Tibial artery (tissue), 4 donors: ENCODE measurements at regions not wholly inside any gene's neighbourhood (a gene's known extent, or its start where the extent isn't known, plus 50 kb on each side); places are given as distances from the start of the nearest gene placed in this dataset.

Experiments
- DNase-seq, 2 donors: peaks; one replicate each; pipeline ENCODE4 v3.0.0-alpha.2; 2019
- H3K27ac ChIP-seq, 2 donors: fragments of 200-600 bp; sonication (generic) in 1 of 2; 1 replicate in 1 of 2; 2 replicates in 1 of 2; pipeline ENCODE4 v1.5.1; 2018 to 2019; ENCODE audit warnings: mild to moderate bottlenecking in 1 of 2
- H3K27me3 ChIP-seq, 2 donors: fragments of 200-600 bp; sonication (generic) in 1 of 2; one replicate each; pipeline versions ENCODE4 v1.5.1 to v1.6.0; 2016 to 2019
- H3K36me3 ChIP-seq, 3 donors: fragments of 200-600 bp; sonication (generic) in 2 of 3; one replicate each; pipeline ENCODE4 v1.5.1; 2016 to 2019; ENCODE audit warnings: mild to moderate bottlenecking in 2 of 3
- H3K4me1 ChIP-seq, 4 donors: fragments of 200-600 bp; sonication (generic) in 2 of 4; 1 replicate in 3 of 4; 2 replicates in 1 of 4; pipeline ENCODE4 v1.5.1; 2016 to 2019
- H3K4me3 ChIP-seq, 2 donors: fragments of 200-600 bp; sonication (generic) in 1 of 2; 1 replicate in 1 of 2; 2 replicates in 1 of 2; pipeline ENCODE4 v1.5.1; 2018 to 2019; ENCODE audit warnings: mild to moderate bottlenecking in 2 of 2
- H3K9me3 ChIP-seq, 3 donors: fragments of 200-600 bp; sonication (generic) in 1 of 3; one replicate each; pipeline ENCODE4 v1.5.1; 2016 to 2019
- intact Hi-C: fragments of 100-400 bp; cut with DNase I; formaldehyde crosslinking; loops from one replicate; pipeline ENCODE4 v1.15.0; 2023; ENCODE audit warnings: low total_unique reads
- TF ChIP-seq, protein P1 (sequence below), 2 experiments: fragments of 200-600 bp in 1 of 2; fragments of 450-650 bp in 1 of 2; IDR thresholded peaks; one replicate each; pipeline ENCODE4 v1.5.1; 2017 to 2019; ENCODE audit warnings: antibody characterized with exemption in 2 of 2, mild to moderate bottlenecking in 1 of 2, moderate library complexity in 1 of 2

GRCh38 chr3:174777813-174778212 lies 81.3 kb upstream of the NAALADL2 start:
- DNase-seq, result no peak
- no peaks in the 10 kb centered on the region for H3K4me1 ChIP-seq
- H3K36me3 ChIP-seq, result no peaks in the 10 kb centered on the region
- H3K9me3 ChIP-seq, result no peaks in the 10 kb centered on the region
- H3K27me3 ChIP-seq, result no peaks in the 10 kb centered on the region
- intact Hi-C loops, result no loop called here
- H3K27ac ChIP-seq, result no peak overlapping the region
- TF ChIP-seq, protein P1, sequence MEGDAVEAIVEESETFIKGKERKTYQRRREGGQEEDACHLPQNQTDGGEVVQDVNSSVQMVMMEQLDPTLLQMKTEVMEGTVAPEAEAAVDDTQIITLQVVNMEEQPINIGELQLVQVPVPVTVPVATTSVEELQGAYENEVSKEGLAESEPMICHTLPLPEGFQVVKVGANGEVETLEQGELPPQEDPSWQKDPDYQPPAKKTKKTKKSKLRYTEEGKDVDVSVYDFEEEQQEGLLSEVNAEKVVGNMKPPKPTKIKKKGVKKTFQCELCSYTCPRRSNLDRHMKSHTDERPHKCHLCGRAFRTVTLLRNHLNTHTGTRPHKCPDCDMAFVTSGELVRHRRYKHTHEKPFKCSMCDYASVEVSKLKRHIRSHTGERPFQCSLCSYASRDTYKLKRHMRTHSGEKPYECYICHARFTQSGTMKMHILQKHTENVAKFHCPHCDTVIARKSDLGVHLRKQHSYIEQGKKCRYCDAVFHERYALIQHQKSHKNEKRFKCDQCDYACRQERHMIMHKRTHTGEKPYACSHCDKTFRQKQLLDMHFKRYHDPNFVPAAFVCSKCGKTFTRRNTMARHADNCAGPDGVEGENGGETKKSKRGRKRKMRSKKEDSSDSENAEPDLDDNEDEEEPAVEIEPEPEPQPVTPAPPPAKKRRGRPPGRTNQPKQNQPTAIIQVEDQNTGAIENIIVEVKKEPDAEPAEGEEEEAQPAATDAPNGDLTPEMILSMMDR (IDR thresholded peaks at IDR 0.05), result no peak
- no peak overlapping the region for H3K4me3 ChIP-seq

GRCh38 chr3:174783502-174783901 lies 75.6 kb upstream of the NAALADL2 start:
- H3K4me3 ChIP-seq, result no peak overlapping the region

DNA sequence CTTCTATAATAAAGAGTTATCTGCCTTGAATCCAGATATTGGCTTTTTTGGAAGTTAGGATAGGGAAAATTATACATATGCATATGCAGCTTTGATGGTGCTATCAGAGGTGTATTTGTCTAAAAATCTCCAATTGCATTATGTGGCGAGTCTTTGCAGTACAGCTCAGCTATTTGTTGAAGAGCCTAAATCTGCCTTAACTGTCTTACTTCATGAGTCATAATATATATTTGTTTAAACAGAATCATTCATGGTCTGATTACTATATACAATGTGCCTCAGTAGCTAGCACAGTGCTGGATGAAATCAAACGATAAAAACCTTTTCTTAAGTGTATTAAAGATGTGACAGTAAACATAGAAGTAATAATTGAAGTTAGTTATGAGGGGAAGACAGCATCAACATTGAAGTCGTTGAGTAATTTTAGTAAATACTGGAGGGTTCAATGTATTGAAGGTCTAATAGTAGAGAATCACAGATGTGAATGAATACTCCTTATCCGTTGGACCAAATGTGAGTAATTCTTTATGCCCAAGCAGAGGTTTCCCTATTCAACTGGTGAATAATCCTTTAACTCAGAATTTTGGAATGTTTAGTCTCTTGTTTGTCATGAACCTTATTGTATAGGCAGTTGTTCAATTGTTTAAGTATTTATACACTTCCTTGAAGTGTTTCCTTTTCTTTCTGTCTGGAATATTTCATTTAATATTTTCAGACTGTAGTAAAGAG lies 74.8 kb upstream of the NAALADL2 start:
- H3K4me3 ChIP-seq, result no peak overlapping the region
- H3K36me3 ChIP-seq, result no peaks in the 10 kb centered on the region
- intact Hi-C loops, result no loop called here
- no peaks in the 10 kb centered on the region for H3K9me3 ChIP-seq
- no peaks in the 10 kb centered on the region for H3K27me3 ChIP-seq
- H3K27ac ChIP-seq, result no peak overlapping the region
- H3K4me1 ChIP-seq, result no peaks in the 10 kb centered on the region
- TF ChIP-seq, protein P1 (IDR thresholded peaks at IDR 0.05), result no peak
- DNase-seq, result no peak

More at GRCh38 chr3:174783502-174783901, 75.6 kb upstream of the NAALADL2 start:
- Histone ChIP-seq H3K27me3 (no peaks in the 10 kb centered on the region), H3K27ac (no peak overlapping the region), H3K4me1 (no peaks in the 10 kb centered on the region), H3K36me3 (no peaks in the 10 kb centered on the region), H3K9me3 (no peaks in the 10 kb centered on the region)
- TF ChIP-seq, protein P1 (IDR thresholded peaks at IDR 0.05), result no peak
- DNase-seq, result no peak
- intact Hi-C loops, result no loop called here

GRCh38 chr3:174786825-174787224 lies 72.3 kb upstream of the NAALADL2 start:
- TF ChIP-seq, protein P1 (IDR thresholded peaks at IDR 0.05), result no peak
- DNase-seq, result no peak
- intact Hi-C loops, result no loop called here
- Histone ChIP-seq H3K4me3 (no peak overlapping the region), H3K27ac (no peak overlapping the region), H3K4me1 (no peaks in the 10 kb centered on the region), H3K9me3 (no peaks in the 10 kb centered on the region), H3K36me3 (no peaks in the 10 kb centered on the region), H3K27me3 (no peaks in the 10 kb centered on the region)

DNA sequence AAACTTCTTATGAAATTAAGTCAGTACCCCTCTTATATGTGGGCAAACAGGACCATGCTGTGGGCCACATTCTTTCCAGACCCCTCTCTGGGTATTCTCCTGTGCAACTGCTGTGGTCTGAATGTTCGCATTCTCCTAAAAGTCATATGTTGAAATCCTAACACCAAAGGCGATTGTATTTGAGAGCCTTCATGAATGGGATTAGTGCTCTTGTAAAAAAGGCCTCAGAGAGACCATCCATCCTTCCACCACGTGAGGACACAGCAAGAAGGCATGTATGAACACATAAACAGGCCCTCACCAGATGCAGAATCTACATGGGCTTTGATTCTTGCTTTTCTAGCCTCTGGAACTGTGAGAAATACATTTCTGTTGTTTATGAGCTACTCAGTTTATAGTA lies 68.0 kb upstream of the NAALADL2 start:
- intact Hi-C loops, result no loop called here
- no peak overlapping the region for H3K4me3 ChIP-seq
- TF ChIP-seq, protein P1 (IDR thresholded peaks at IDR 0.05), result no peak
- H3K27me3 ChIP-seq, result no peaks in the 10 kb centered on the region
- DNase-seq, result no peak
- H3K27ac ChIP-seq, result no peak overlapping the region
- H3K36me3 ChIP-seq, result no peaks in the 10 kb centered on the region
- no peaks in the 10 kb centered on the region for H3K9me3 ChIP-seq
- H3K4me1 ChIP-seq, result peaks cover 0 to 18% (median 0%) of the 10 kb centered on the region in 4 donors
